Pancreas (tissue), 10 donors: ENCODE measurements at regions not wholly inside any gene's neighbourhood (a gene's known extent, or its start where the extent isn't known, plus 50 kb on each side); places are given as distances from the start of the nearest gene placed in this dataset.

ENCODE experiments used
- ATAC-seq, 4 donors: fragments of 200-7000 bp; cut with Tn5 transposase; one replicate each; pipeline versions ENCODE4 v1.8.0 to v1.9.1; 2020; ENCODE audit warnings: mild to moderate bottlenecking in 4 of 4, moderate library complexity in 4 of 4
- DNase-seq, 6 donors: peaks; one replicate each; pipeline ENCODE4 v3.0.0-alpha.2; 2020
- FAIRE-seq: peaks from 2 replicates; lab custom pipeline; 2012; peaks lifted over from hg19 to GRCh38; lab: Jason Lieb, UNC
- H3K27ac ChIP-seq, 4 donors: fragments of 200-600 bp; sonication (generic); 1 replicate in 3 of 4; 2 replicates in 1 of 4; pipeline versions ENCODE4 v1.5.0 to v1.8.0; 2020
- H3K27me3 ChIP-seq, 4 donors: fragments of 200-600 bp; one replicate each; pipeline ENCODE4 v1.8.0; 2021
- H3K36me3 ChIP-seq, 3 donors: fragments of 200-600 bp; sonication (generic) in 1 of 3; one replicate each; pipeline versions ENCODE4 v1.5.0 to v1.8.0; 2020 to 2021
- H3K4me1 ChIP-seq, 3 donors: fragments of 200-600 bp; one replicate each; pipeline ENCODE4 v1.8.0; 2021
- H3K4me3 ChIP-seq, 4 donors: fragments of 200-600 bp; sonication (generic) in 2 of 4; one replicate each; pipeline versions ENCODE4 v1.5.0 to v1.8.0; 2020 to 2021
- H3K9me3 ChIP-seq, 4 donors: fragments of 200-600 bp; one replicate each; pipeline ENCODE4 v1.8.0; 2021
- WGBS, 2 donors: extraction: QIAGEN DNeasy Blood & Tissue Kit; methylation state at CpG; one replicate each; pipeline ENCODE4 v1.1.7; 2013; 5-methylcytosine and 5-hydroxymethylcytosine counted together
- intact Hi-C, 3 donors: fragments of 100-400 bp; cut with DNase I; formaldehyde crosslinking; loops; one replicate each; pipeline versions ENCODE4 v1.11.1 to v1.14.2; 2022
- TF ChIP-seq, protein P1 (sequence below), 4 donors: fragments of 200-600 bp; sonication (generic) in 3 of 4; IDR thresholded peaks; one replicate each; pipeline versions ENCODE4 v1.5.0 to v1.8.0; 2021; ENCODE audit warnings: antibody characterized with exemption in 4 of 4
- donor health status: healthy with polysubstance abuse.
- donor health status: DM: no; HTN: no; CAD: no; lungs with moderate emphysema.
- donor health status: DM: no; HTN: no; CAD: no.
- donor health status: control.
- donor health status: control.
- donor health status: Bipolar disorder and iron deficiency.
- donor health status: DM: yes; HTN: yes; CAD: no.
- donor health status: DM: no; HTN: no; CAD: no.
- donor health status: DM: no; HTN: no; CAD: no.
- donor health status: DM: yes; HTN: yes; CAD: no.

DNA sequence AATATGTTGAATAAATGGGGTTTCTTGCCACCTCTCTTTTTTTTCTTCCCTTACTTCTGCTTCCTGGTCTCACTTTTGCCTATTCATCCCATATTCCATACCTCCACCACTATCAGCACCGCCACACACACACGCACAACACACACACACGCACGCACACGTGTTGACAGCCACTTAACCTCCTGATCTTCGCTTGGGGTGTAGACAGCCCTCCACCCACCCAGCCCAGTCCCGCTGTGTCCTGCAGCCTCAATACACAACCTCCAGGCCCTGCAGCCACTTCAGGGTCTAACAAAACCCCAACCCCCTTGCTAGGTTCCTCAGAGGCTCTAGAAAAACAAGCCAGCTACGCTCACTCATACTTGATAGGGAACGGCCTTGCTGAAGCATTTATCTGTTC lies 72.3 kb downstream of the LINC00237 start:
- no peaks in the 10 kb centered on the region for H3K27me3 ChIP-seq
- no peak overlapping the region for H3K27ac ChIP-seq
- no peaks in the 10 kb centered on the region for H3K4me1 ChIP-seq
- intact Hi-C loops = no loop called here
- TF ChIP-seq, protein P1, sequence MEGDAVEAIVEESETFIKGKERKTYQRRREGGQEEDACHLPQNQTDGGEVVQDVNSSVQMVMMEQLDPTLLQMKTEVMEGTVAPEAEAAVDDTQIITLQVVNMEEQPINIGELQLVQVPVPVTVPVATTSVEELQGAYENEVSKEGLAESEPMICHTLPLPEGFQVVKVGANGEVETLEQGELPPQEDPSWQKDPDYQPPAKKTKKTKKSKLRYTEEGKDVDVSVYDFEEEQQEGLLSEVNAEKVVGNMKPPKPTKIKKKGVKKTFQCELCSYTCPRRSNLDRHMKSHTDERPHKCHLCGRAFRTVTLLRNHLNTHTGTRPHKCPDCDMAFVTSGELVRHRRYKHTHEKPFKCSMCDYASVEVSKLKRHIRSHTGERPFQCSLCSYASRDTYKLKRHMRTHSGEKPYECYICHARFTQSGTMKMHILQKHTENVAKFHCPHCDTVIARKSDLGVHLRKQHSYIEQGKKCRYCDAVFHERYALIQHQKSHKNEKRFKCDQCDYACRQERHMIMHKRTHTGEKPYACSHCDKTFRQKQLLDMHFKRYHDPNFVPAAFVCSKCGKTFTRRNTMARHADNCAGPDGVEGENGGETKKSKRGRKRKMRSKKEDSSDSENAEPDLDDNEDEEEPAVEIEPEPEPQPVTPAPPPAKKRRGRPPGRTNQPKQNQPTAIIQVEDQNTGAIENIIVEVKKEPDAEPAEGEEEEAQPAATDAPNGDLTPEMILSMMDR (IDR thresholded peaks at IDR 0.05) = no peak
- no peak overlapping the region for H3K4me3 ChIP-seq
- no peaks in the 10 kb centered on the region for H3K9me3 ChIP-seq
- WGBS, 2 donors = 73 to 77% methylated on average over 9 of the region's 9 CpGs
- H3K36me3 ChIP-seq = no peaks in the 10 kb centered on the region
- no peak for FAIRE-seq
- no peak for DNase-seq
- ATAC-seq = no peak

DNA sequence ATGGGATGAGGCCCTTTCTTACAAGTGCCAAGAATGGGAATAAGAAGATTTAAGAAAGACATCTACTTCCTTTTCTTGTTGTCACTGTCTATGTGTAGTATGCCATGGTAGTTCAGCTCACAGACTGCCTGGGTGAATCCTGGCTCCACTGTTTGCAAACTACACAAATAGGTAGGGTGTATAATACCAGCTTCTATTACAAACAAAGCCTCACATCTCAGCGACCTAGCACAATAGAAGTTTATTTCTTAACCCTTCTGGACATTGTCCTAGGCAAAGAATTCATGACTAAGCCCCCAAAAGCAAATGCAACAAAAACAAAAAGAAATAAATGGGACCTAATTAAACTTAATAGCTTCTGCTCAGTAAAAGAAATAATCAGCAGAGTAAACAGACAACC lies 74.5 kb downstream of the LINC00237 start:
- Histone ChIP-seq H3K9me3 (no peaks in the 10 kb centered on the region), H3K4me1 (no peaks in the 10 kb centered on the region), H3K4me3 (no peak overlapping the region), H3K27me3 (no peaks in the 10 kb centered on the region), H3K27ac (no peak overlapping the region), H3K36me3 (no peaks in the 10 kb centered on the region)
- TF ChIP-seq, protein P1 (IDR thresholded peaks at IDR 0.05) = no peak
- DNase-seq (no peak), ATAC-seq (no peak), FAIRE-seq (no peak)
- intact Hi-C loops = no loop called here
- WGBS, 2 donors = 15 to 25% methylated on average over 1 of the region's 1 CpG

DNA sequence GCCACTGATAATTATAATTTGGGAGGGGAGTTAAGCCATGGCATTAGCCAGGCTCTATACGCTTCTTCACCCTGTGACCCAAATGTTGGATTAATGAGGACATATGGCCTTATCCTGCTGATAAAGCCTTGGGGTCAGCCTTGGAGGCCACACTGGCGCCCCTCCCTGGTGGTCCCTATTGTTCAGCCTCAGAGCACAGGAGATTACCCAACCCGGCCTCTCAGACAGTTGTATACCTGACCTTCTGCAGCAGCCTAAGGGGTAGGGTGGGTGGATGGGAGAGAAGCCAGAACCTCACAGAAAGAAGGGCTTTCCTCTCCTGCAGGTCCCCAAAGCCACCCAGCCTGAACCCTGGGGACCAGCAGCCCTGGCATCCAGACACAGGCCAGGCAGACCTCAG lies 76.8 kb downstream of the LINC00237 start:
- no peak for ATAC-seq
- no peak for DNase-seq
- no peak overlapping the region for H3K27ac ChIP-seq
- no peaks in the 10 kb centered on the region for H3K9me3 ChIP-seq
- H3K4me3 ChIP-seq = no peak overlapping the region
- 73 to 91% methylated on average over 3 of the region's 3 CpGs for WGBS, 2 donors
- FAIRE-seq = no peak
- no peaks in the 10 kb centered on the region for H3K36me3 ChIP-seq
- intact Hi-C loops = no loop called here
- no peaks in the 10 kb centered on the region for H3K4me1 ChIP-seq
- no peaks in the 10 kb centered on the region for H3K27me3 ChIP-seq
- TF ChIP-seq, protein P1 (IDR thresholded peaks at IDR 0.05) = no peak

DNA sequence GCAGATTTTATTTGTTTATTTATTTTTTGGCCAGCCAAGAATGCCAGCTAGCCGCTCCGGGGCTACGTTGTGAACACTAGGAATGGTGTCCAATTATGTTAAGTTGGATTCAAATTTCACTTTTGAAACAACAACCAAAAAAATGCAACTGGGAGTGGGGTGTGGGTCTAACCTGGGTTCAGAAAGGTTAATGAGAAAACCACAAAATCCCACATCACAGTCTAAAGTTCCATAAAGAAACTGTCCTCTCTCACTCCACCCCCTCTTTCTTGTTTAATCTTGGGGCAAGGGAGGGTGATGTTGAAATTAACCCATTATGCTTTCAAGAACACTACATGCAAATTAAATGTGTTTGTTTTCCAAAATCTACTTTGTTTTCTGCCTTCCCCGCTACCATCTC lies 77.2 kb downstream of the LINC00237 start:
- TF ChIP-seq, protein P1 (IDR thresholded peaks at IDR 0.05) = no peak
- FAIRE-seq (no peak), ATAC-seq (no peak), DNase-seq (no peak)
- no peaks in the 10 kb centered on the region for H3K4me1 ChIP-seq
- no peaks in the 10 kb centered on the region for H3K9me3 ChIP-seq
- no peaks in the 10 kb centered on the region for H3K27me3 ChIP-seq
- no peak overlapping the region for H3K4me3 ChIP-seq
- H3K36me3 ChIP-seq = no peaks in the 10 kb centered on the region
- H3K27ac ChIP-seq = no peak overlapping the region
- intact Hi-C loops = no loop called here
- 55 to 63% methylated on average over 4 of the region's 4 CpGs for WGBS, 2 donors

DNA sequence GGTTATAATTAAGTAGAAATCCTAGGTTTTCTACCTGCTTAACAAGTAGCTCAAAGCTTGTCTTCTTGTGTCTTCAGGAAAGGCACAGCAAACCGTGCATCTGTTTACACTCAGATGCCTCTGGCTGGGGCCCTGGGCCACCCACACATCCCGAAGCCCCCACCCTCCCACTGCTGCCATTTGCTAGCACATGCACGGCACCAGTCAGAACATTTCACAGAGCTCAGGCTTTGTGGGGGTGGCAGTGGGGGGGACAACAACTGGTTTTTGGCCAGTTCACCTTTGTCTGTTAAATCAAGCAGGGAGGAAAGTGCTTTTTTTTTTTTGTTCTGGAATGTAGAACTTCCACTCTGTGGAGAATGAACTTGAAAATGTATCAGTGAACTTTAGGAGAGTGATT lies 77.7 kb downstream of the LINC00237 start:
- FAIRE-seq (no peak), ATAC-seq (no peak), DNase-seq (no peak)
- no peaks in the 10 kb centered on the region for H3K36me3 ChIP-seq
- intact Hi-C loops = no loop called here
- TF ChIP-seq, protein P1 (IDR thresholded peaks at IDR 0.05) = no peak
- no peak overlapping the region for H3K4me3 ChIP-seq
- no peak overlapping the region for H3K27ac ChIP-seq
- no peaks in the 10 kb centered on the region for H3K4me1 ChIP-seq
- 29 to 32% methylated on average over 3 of the region's 3 CpGs for WGBS, 2 donors
- no peaks in the 10 kb centered on the region for H3K27me3 ChIP-seq
- no peaks in the 10 kb centered on the region for H3K9me3 ChIP-seq
